GM19328 (cell line): ENCODE measurements at regions not wholly inside any gene's neighbourhood (a gene's known extent, or its start where the extent isn't known, plus 50 kb on each side); places are given as distances from the start of the nearest gene placed in this dataset.

Experiments
- ATAC-seq: cut with Tn5 transposase; IDR thresholded peaks from one replicate; pipeline ENCODE4 v1.9.1; 2021; ENCODE audit warnings: mild to moderate bottlenecking, moderate library complexity; ENCODE audit not compliant: unreplicated experiment

- ATAC-seq: no peak
These were observed 68.9 kb downstream of the MTERF1 start for GRCh38 chr7:91811641-91812040.

- ATAC-seq: no peak
These were observed 68.1 kb downstream of the MTERF1 start for GRCh38 chr7:91812388-91812787.

- no peak for ATAC-seq
These were observed 66.3 kb downstream of the MTERF1 start for GRCh38 chr7:91814189-91814588.
